HG03095 (cell line): ENCODE measurements at regions not wholly inside any gene's neighbourhood (a gene's known extent, or its start where the extent isn't known, plus 50 kb on each side); places are given as distances from the start of the nearest gene placed in this dataset.

Source experiments
- ATAC-seq: cut with Tn5 transposase; IDR thresholded peaks from one replicate; pipeline ENCODE4 v1.9.1; 2021; ENCODE audit warnings: moderate library complexity; ENCODE audit not compliant: unreplicated experiment

DNA sequence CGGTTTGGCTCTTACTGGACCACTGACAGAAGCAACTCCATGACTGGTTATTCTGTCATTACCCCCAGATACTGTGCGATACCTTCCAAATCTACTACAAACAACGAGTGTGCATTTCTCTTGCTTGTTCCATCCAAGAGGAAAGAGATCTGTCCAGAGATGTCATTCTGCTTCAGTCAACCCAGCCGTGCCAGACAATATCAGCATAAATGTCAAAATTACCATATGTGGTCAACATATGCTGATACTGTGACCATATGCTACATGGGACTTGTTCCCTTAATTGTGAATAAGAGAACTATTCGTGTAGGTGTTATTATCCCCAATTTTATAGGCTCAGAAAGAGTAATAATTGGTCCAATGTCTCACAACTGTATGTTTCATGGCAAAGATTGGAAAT lies 143.2 kb upstream of the PRSS1 start:
- no peak for ATAC-seq

DNA sequence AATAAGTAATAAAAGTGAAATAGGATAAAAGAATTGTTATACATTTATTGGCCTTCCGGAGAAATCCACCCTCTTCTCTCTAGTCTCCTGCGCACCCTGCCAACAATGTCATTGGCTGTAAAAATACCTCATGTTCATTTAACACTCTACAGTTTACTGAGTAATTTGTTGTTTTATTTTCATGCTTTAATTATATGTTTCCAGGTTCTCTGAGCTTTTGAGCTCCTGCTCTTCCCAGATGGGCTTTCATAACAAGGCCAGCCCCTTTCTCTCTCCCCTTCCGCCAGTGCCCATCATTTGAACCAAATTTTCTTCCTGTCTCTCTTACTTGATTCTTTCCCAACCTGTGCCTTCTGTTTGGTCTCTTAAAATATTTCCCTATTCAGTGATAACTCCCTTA lies 144.6 kb upstream of the PRSS1 start:
- no peak for ATAC-seq

DNA sequence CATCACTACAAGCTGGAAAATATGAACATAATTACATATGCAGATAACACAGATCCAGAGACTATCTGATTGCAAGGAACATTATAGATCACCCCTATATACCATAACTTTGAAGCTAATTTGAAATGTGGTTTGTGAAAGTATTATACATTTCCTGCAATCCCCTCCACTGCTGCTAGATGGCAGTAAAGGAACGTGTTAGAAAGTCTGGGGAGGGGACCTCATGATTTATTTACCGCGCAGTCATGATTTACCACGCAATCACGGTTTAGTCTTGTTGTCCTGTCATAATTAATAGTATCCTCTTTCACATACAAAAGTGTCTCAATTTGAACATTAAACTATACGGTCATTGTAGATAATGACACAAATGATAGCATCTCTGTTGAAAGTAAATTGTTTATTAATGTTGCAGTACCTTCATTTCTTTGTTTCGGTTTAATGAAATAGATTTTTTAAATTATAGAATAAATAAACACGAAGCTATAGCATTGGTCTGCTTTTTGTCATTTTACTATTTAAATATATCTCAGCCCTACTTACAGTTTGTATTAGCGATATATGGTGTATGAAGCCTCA lies 145.3 kb upstream of the PRSS1 start:
- ATAC-seq, result no peak

DNA sequence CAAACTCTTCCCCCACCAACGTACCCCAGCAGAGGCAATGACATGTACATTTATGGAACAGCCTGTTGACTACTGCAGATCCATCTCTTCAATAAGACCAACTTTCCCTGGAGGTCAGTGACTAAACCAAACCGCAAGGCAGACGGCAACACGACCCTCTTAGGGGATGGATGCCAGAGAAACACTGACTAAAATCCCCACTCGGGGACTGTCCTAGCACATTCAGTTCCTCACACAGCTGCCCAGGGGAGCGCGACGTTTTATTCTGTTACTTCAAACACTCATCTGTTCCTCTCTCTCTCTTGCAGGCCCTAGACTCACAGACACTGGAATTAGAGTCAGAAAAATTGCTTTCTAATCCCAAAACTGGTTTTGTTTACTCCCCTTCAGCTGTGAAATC lies 146.5 kb upstream of the PRSS1 start:
- no peak for ATAC-seq

DNA sequence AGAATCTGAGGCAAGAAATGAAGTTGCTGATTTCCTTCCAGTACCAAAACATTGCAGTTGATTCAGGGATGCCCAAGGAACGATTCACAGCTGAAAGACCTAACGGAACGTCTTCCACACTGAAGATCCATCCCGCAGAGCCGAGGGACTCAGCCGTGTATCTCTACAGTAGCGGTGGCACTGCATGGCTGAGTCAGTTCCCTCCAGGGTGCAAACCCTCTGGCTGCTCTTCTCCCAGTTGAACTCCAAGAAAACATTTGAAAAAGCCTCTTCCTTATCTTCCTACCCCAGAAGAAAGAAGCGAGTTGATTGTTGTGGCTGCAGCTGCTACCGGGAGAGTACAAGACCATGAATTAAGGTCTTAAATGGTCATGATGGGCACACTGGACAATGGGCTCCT lies 147.1 kb upstream of the PRSS1 start:
- no peak for ATAC-seq

DNA sequence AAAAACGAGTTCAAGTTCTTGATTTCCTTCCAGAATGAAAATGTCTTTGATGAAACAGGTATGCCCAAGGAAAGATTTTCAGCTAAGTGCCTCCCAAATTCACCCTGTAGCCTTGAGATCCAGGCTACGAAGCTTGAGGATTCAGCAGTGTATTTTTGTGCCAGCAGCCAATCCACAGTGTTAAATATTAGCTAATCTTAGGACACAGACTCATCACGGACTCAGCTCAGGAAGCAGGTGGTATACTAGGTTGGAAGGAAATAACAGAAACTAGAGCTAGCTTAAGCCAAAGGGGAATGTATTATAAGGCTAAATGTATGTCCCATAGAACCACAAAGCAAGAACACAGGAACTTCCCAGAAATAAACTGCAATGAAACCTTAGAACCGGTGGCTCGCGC lies 151.0 kb upstream of the PRSS1 start:
- ATAC-seq, result no peak

DNA sequence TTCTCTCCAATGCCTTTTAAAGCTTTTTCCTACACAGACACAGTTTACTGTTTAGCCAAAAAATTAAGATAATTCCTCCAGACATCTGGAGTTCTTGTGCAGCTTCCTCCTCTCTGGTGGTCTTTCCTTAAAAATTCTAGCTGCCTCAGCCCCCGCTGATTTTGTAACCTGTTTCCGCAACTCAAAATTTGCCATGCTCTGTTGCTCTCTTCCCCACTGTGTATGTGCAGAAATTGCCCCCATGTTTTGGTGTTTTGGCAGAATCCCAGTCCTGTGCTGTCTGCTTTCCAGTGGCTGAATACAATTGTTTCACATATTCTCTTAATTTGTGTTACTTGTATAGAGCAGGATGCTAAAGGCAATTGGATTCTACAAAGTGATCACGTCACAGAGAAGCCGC lies 151.7 kb upstream of the PRSS1 start:
- no peak for ATAC-seq

DNA sequence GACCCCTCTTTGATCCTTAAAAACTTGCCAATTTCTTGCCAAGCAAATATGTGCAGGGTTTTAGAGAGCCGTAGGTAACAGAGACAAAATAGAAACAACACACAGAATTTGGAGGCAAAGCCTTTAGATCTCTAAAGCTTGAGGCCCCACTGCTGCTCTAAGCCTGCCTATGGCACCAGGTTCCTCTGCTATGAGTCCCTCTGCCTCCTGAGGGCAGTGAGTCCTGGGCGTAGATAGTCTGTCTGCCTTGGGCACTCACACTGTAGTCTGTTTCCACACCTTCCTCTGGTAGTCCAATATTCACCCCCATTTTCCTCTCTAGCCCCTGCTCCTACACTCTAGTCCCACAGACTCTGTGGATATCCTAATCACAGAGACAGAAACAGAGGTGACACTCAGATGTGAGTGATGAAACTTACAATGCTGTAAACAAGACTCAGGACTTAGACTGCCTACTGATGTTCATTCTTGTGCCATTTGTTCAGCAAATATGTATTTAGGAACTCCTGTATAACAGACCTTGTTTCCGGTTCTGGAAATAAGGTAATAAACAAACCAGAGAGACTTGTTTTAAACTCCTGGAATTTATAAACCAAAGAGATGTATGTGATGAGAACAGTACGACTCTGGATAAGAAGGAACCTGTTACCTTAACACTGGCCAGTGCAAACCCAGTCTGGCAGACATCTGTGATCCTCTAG lies 153.3 kb upstream of the PRSS1 start:
- ATAC-seq, result no peak

DNA sequence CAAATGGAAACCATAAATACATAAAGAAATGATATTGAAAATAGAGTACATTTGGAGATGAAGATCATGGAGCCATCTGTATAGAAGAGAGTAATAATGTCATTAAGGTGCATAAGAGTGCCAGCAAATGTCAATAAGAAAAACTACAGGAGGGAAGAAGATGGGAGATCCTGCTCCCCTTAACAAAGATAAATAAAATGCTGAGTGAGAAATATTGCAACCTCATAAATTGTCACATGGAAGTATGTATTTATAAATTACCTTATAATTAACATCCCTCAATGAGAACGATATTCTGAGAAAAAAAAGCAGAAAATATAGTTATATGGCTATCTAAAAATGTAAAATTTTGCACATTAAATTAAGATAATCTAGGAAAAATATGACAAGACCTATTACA lies 155.2 kb upstream of the PRSS1 start:
- no peak for ATAC-seq

DNA sequence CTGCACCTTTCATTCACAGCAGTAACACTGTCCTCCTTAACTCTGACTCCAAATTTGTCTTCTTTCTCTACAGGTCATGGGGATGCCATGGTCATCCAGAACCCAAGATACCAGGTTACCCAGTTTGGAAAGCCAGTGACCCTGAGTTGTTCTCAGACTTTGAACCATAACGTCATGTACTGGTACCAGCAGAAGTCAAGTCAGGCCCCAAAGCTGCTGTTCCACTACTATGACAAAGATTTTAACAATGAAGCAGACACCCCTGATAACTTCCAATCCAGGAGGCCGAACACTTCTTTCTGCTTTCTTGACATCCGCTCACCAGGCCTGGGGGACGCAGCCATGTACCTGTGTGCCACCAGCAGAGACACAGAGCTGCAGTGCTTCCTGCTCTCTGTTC lies 156.2 kb upstream of the PRSS1 start:
- ATAC-seq, result no peak

DNA sequence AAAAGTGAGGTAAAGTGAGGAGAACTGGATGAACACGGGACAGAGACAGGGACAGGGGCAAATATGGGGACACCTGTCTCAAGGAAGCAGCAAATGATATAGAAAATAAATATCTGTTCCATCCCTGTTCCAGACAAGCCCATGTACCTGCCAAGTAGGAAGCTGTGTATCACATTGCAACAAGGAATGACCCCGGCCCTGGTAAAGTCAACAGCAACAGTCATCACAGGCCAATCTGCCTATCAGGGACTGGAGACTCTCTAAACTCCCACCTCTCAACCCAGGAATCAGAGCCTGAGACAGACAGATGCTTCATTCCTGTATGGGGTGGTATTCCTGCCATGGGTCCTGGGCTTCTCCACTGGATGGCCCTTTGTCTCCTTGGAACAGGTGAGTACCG lies 156.6 kb upstream of the PRSS1 start:
- no peak for ATAC-seq

DNA sequence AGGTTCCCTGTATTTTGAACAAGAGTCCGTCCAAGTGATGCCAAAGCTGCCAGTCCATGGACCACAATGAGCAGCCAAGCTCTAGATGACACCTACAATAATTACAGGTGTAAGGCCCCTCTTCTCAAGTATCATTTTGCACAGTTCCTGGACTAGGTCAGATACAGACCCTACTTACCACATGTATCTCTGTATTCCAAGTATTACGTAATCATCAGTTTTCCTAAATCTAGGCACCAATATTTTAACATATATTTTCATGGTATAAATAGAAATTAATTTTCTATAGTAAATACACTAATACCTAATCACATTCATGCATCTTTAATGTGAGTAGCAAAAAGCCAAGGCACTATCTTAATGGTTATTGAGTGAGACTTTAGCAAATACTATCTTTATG lies 157.0 kb upstream of the PRSS1 start:
- no peak for ATAC-seq

DNA sequence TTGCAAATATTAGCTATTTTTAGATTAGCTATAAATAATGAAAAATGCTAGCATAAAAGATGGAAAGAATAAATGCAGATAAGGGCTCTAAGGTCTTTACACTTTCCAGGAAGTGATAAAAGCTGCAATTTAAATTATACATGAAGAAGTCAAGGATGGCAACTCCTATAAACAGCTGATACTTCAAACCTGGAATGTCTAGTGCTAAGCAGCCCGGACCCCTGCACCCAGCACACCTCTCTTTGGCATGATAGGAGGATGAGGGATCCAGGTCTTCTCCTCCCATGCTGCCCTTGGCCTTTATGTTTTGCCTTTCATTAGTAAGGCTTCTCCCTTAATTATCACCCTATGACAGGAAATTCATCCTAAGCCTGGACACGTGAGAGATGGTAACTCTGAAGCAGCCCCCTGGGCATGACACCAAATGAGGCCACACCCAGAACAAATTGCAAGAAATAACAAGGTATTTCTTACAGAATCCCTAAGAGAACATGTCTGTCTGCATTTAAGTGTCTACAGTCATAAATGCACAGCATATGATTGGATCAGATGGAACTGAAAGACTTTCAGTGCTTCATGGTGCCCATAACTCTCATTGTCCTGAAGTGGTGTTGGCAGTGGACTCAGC lies 158.3 kb upstream of the PRSS1 start:
- ATAC-seq, result no peak

DNA sequence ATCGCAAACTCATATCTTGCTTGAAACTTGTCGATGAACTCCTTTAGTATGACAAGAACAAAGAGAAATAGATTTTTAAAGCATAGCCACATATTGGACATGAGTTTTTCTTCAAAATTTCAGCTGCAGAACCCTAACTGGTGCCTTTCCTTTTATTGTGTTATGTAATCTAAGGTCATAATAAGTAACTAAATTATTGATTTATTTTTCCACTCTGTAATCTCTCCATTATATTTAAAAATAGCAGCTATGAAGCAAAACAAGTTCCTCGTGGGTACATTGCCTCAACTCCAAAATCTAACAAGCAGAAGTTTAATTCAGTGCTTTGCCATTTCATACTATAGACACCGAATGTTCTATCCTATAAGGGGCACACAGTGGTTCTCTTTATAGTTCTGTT lies 159.2 kb upstream of the PRSS1 start:
- ATAC-seq, result no peak

DNA sequence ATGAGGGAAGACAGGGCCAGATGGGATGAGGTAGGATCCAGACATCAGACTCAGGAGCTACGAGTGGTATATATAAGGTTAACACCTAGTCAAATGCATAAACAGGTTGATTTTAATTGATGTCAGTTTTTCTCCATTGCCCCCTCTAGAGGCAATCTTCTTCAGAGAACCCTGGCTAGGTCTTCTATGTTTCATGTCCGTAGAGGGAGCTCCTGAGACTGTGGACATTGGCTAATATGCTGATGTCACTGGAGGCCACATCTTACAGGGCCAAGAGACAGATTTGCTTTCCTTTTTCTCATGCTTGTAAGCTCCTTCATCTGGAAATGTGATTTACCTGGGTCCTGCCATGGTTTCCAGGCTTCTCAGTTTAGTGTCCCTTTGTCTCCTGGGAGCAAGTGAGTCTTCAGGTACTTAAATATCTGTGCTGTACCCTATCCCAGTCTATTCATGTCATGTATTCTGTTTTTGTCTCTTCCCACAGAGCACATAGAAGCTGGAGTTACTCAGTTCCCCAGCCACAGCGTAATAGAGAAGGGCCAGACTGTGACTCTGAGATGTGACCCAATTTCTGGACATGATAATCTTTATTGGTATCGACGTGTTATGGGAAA lies 161.6 kb upstream of the PRSS1 start:
- ATAC-seq, result peak; percentile 75

DNA sequence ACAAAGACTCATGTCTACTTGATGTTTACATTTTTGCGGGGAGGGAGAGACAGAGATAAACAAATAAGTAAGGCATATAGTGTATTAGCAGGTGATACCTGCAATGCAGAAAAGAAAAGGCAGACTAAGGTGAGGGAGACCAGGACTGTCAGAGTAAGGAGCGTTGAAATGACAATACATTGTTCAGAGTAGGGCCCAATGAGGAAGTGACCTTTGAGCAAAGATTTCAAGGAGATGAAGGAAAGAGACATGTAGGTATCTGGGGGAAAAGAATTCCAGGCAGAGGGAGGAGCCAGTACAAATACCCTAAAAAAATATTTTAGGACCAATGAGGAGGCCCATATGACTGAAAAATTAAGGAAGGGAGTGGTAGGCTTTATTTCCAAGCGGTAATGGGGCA lies 162.7 kb upstream of the PRSS1 start:
- no peak for ATAC-seq

DNA sequence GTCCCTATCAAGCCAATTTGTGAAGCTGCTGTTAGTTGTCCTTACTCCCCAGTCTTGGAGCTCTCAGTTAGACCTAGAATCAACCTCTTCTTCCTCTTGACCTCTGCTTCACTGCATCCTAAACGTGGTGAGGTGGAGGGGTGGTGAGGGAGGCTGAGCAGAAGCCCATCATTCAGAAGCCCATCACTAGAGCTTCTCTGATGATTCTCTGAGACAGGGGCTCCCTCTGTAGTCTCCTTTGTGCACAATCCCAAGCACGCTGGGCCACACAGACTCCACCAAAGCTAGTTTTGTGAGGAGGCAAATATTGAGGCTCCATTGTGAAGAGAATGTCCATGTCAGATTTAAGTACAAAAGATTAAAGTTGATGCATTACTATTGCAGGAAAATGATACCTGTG lies 163.8 kb upstream of the PRSS1 start:
- no peak for ATAC-seq

DNA sequence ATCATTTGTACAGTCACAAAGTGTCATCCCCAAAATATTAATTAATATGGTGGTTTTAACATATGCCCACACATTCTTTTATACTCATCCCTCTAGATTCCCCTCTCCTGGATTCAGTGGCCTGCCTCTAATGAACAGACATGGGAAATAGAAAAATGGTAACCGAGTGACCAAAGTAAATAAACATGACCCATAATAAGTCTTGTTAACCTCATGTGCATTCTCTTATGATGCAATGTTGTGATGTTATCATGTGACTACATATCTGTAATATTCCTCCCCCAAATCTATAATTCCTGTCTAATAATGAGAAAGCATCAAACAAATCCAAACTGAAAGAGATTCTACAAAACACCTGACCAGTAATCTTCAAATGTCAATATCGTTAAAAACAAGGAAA lies 164.5 kb upstream of the PRSS1 start:
- no peak for ATAC-seq

DNA sequence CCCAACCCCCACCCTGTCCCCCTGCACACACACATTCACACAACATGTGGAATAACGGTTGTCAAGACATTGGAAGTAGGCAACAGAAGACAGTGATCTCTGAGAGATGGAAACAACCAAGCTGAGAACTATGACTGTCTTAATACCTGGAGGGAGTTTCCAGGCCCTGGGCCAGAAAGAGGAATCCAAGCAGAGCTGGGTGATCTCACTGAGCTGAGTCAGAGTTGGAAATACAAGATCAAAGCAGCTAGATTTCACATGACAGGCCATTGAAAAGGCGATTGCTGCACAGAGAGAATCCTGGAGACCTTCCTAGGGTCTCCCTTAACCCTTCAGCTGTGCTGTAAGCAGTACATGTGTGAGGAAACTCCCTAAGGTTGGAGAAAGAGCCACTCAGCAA lies 165.8 kb upstream of the PRSS1 start:
- ATAC-seq, result peak; percentile 65

DNA sequence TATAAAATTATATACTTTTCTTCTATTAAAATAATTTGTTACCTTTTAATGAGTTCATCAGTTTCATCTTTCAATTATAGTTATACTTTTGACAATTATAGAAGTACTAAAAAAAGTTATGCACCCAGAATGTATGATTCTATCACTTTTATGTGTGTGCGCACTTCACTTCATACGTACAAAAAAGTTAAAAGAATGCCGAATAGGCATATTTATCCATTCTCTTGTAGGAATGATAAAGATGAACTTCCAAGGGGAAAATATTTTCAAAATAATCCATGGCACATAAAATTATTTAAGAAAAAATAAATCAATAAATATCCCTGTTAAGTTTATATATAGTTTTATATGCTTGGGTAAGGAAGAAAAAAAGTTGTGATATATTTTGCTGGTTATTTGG lies 166.9 kb upstream of the PRSS1 start:
- ATAC-seq, result no peak

DNA sequence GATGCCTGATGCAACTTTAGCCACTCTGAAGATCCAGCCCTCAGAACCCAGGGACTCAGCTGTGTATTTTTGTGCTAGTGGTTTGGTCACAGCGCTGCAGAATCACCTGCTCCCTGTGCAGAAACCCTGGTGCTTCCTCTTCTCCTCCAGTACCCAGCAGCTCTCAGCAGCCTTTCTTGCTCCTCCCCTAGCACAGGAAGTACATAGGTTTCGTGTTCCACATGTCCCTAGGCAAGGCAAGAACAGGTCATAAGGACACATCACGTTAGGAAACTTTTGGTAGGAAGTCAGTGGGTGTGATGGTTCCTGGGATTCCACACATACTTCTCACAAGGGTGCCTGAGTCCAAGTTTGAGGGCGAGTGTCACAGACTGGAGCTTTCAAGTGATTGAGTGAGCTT lies 167.9 kb upstream of the PRSS1 start:
- peak; percentile 76 for ATAC-seq

DNA sequence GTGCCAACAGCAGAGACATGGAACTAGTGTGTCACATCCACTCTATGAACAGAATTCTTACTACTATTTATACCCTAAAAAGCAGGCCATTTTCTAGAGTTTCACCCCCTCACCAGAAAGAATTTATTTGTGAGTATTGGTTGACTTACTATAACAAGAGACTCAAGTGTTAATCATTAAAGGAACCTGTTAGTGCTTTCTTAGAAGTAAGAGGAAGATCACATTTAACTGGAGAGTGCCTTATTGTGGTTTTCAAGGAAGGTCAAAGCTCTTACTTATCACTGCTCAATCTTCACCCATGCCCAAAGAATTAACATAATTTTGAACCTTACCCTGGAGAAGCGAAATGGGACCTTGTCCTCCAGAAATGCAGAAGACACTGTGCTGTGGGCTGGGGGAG lies 169.3 kb upstream of the PRSS1 start:
- no peak for ATAC-seq
